Activated T-helper 1 cell treated with anti-CD3 and anti-CD28 coated beads, Interleukin-12 subunit alpha, Interleukin-12 subunit beta, Interleukin-2, Interleukin-4 antibody, amounts not matched to agents 30 ng/mL and 10 ng/mL and 1 ng/mL, durations not matched to agents 14 hours and 24 hours and 36 hours (primary cell): ENCODE measurements at regions not wholly inside any gene's neighbourhood (a gene's known extent, or its start where the extent isn't known, plus 50 kb on each side); places are given as distances from the start of the nearest gene placed in this dataset.

Experiments
- DNase-seq: peaks from one replicate; pipeline ENCODE4 v3.0.0; 2021; ENCODE audit warnings: low spot score
- H3K27ac Mint-ChIP-seq: one replicate; pipeline ENCODE4 v1.8.0; 2021; ENCODE audit warnings: mild to moderate bottlenecking, mixed read lengths
- H3K27me3 Mint-ChIP-seq: one replicate; pipeline ENCODE4 v1.8.0; 2022; ENCODE audit warnings: mild to moderate bottlenecking, moderate library complexity, mixed read lengths; ENCODE audit not compliant: insufficient read depth
- H3K36me3 Mint-ChIP-seq: one replicate; pipeline ENCODE4 v1.8.0; 2021; ENCODE audit warnings: low read depth, mixed read lengths
- H3K4me1 Mint-ChIP-seq: one replicate; pipeline ENCODE4 v1.8.0; 2021; ENCODE audit warnings: low read depth, mixed read lengths
- H3K4me3 Mint-ChIP-seq: one replicate; pipeline ENCODE4 v1.8.0; 2021; ENCODE audit warnings: mild to moderate bottlenecking, moderate library complexity, mixed read lengths
- H3K9me3 Mint-ChIP-seq: one replicate; pipeline ENCODE4 v1.8.0; 2021; ENCODE audit warnings: mixed read lengths
- intact Hi-C: fragments of 100-400 bp; cut with micrococcal nuclease; formaldehyde crosslinking; loops from one replicate; pipeline ENCODE4 v1.15.1; 2024

DNA sequence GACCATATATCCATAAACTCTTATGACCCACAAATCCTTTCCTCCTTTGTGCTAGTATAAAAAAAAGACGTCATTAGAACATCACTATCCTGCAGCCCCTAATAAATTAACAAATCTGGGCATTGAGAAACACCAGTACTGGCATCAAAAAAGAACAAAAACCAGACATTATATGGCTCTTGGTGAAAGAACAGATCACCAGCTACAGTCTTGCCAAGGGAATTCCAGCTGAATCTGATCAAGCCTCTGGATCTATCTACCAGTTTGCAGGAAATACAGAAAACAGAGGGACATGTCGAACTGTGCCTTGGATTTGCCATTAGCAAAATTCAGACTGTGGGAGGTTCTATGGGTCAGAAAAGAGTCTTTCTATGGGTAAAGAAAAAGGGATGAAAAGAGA lies 93.7 kb upstream of the DDX18 start:
- Mint-ChIP-seq H3K4me1 (no peaks in the 10 kb centered on the region), H3K36me3 (no peaks in the 10 kb centered on the region)

DNA sequence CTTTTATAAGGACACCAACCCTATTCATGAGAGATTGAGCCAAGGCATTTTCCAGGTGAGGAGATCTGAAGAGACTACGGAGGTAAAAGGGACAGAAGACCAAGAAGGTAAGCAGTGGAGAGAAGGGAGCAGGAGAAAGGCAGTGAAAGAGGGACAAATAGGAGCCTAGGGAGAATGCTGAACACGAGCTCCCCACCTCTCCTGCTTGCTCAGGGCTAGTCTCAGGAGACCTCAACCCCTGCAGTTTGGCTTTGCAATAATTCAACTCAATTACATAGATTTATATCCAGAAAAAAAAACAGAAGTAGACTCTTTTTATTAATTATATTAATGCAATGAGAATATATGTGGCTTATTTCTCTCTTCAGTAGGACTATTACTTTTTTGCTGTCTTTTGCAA lies 91.0 kb upstream of the DDX18 start:
- H3K4me3 Mint-ChIP-seq: no peak overlapping the region
- no peak for DNase-seq
- H3K27me3 Mint-ChIP-seq: peaks cover 1% of the 10 kb centered on the region
- no peaks in the 10 kb centered on the region for H3K4me1 Mint-ChIP-seq
- no peaks in the 10 kb centered on the region for H3K9me3 Mint-ChIP-seq
- no peak overlapping the region for H3K27ac Mint-ChIP-seq
- H3K36me3 Mint-ChIP-seq: no peaks in the 10 kb centered on the region
- intact Hi-C loops: no loop called here

More for the DNA sequence above, 93.7 kb upstream of the DDX18 start:
- Mint-ChIP-seq H3K27me3 (peaks cover 1% of the 10 kb centered on the region), H3K27ac (no peak overlapping the region), H3K4me3 (no peak overlapping the region), H3K9me3 (no peaks in the 10 kb centered on the region)
- no peak for DNase-seq
- intact Hi-C loops: no loop called here

DNA sequence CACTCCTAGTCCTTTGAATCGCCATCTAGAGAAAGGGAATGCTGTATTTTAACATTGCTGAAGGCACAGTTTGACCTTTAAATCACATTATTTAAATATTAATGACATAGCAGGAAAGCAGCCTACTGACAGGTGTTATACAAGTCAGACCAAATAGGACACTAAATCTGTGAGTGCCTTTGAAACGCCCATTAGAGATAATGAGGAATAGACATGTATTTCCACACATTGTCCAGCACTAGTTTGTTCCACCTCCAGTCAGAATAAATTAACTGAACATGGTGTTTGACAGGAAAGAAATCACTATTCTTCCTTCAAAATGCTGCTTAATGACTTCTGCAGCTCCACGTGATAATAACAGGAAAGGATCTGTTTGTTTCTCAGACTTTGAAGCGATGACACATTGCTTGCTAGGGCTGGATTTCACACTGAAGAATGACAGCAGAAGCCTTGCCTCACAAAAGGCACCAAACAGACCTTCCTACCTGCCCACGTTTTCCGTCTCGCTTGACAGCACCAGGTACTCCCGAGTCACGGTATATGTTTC lies 90.5 kb upstream of the DDX18 start:
- Mint-ChIP-seq H3K36me3 (no peaks in the 10 kb centered on the region), H3K4me1 (no peaks in the 10 kb centered on the region), H3K4me3 (no peak overlapping the region), H3K27me3 (peaks cover 1% of the 10 kb centered on the region), H3K27ac (no peak overlapping the region), H3K9me3 (no peaks in the 10 kb centered on the region)
- intact Hi-C loops: no loop called here
- no peak for DNase-seq

DNA sequence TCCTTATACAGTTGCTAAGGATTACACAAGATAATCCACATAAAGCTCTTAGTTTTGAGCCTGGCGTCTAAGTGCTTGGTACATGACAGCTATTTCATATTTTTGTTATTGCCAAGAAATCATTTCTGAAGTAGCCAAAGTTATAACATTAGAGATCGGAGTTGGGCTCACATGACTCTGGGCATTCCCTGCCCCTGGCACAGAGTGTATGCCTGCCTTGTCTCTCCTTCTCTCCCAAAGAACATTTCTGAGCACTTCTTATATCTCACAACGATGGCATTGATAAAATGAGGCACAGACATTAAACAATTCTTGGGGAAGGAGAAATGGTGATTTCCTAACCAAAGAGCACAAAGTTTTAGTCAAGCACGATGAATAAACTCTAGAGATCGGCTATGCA lies 87.7 kb upstream of the DDX18 start:
- no peaks in the 10 kb centered on the region for H3K9me3 Mint-ChIP-seq
- no peaks in the 10 kb centered on the region for H3K36me3 Mint-ChIP-seq
- no peaks in the 10 kb centered on the region for H3K4me1 Mint-ChIP-seq
- DNase-seq: no peak
- H3K27ac Mint-ChIP-seq: no peak overlapping the region
- peaks cover 2% of the 10 kb centered on the region for H3K27me3 Mint-ChIP-seq
- intact Hi-C loops: no loop called here
- H3K4me3 Mint-ChIP-seq: no peak overlapping the region

DNA sequence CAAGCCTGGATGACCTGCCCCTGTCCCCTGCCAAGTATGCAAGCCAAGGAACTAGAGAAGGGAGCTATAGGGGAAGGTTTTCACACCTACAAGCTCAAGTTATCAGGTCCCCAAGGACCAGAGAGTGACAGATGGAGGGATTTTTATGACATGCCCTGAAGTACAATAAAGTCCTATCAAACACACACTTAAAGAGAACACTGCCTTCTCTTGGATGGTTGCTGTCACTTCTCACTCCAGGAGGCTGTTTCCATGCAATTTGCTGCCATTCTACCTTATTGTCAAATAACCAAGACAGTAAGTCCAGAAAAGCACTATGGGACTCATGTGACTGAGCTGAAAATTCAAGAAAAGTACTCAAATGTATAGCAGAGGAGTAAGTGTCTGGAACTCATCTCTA lies 76.6 kb upstream of the DDX18 start:
- intact Hi-C loops: no loop called here
- DNase-seq: no peak

DNA sequence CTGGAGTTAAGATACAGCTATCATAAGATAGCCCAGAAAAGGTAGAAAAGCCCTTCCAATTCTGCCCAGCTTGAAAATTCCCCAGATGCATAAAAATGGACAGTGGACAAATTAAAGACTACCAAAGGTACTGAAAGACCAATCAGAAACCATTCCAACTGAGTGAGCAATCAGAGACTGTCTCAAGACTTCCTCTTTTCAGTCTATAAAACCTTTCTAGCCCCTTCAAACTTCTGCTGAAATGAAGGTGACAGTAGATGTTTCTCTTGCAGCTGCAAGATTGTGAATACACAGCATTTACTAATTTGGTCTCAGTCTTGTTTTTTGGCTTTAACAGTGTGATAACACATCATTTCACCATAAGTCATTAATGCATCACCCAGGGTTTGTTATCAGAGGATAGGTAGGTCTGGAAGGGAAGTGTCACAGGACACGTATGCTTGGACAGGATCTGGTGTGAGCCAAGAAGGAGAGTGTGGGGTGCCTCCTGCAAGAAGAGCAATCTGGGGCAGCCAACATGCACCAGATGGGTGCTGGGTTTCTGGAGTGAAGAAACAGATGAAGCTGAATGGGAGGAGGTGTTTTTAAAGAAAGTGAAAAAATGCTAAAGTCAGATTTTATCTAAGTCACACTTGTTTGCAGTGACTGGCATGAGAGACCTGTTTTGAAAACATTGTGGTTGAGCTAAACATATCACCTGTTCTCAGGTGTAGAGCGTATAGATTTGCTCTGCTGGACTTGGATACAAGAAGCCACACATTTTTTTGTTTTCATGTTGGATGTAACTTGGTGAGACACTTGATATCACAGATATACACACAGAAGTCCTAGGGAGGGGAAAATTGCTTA lies 75.3 kb upstream of the DDX18 start:
- no peaks in the 10 kb centered on the region for H3K27me3 Mint-ChIP-seq
- no peaks in the 10 kb centered on the region for H3K9me3 Mint-ChIP-seq
- DNase-seq: no peak
- H3K27ac Mint-ChIP-seq: no peak overlapping the region
- no peak overlapping the region for H3K4me3 Mint-ChIP-seq
- H3K36me3 Mint-ChIP-seq: no peaks in the 10 kb centered on the region
- H3K4me1 Mint-ChIP-seq: no peaks in the 10 kb centered on the region
- intact Hi-C loops: no loop called here

More for the DNA sequence above, 76.6 kb upstream of the DDX18 start:
- H3K27me3 Mint-ChIP-seq: no peaks in the 10 kb centered on the region
- no peaks in the 10 kb centered on the region for H3K9me3 Mint-ChIP-seq
- no peak overlapping the region for H3K4me3 Mint-ChIP-seq
- no peaks in the 10 kb centered on the region for H3K4me1 Mint-ChIP-seq
- no peak overlapping the region for H3K27ac Mint-ChIP-seq
- no peaks in the 10 kb centered on the region for H3K36me3 Mint-ChIP-seq

DNA sequence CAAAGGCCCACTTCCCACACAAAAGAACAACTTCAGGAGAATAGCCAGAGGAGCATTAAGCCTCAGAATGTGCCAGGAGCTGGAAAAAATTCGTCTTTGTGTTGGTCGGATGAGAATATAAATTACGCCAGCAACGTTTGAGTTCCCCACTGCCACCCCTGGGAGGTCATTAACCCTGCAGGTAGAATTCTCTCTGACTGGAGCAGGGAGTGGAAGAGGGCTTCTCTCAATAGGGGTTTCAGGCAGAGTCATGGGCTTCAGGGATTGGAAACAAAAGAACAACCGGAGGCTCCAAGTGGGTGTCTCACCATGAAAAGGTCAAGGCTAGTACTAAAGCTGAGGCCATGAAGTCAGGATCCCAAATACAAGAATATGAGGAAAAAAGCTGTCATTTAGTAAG lies 69.0 kb upstream of the DDX18 start:
- H3K9me3 Mint-ChIP-seq: no peaks in the 10 kb centered on the region
- no peaks in the 10 kb centered on the region for H3K4me1 Mint-ChIP-seq
- H3K36me3 Mint-ChIP-seq: no peaks in the 10 kb centered on the region
- no peak for DNase-seq
- no peak overlapping the region for H3K27ac Mint-ChIP-seq
- no peaks in the 10 kb centered on the region for H3K27me3 Mint-ChIP-seq
- intact Hi-C loops: no loop called here
- no peak overlapping the region for H3K4me3 Mint-ChIP-seq

DNA sequence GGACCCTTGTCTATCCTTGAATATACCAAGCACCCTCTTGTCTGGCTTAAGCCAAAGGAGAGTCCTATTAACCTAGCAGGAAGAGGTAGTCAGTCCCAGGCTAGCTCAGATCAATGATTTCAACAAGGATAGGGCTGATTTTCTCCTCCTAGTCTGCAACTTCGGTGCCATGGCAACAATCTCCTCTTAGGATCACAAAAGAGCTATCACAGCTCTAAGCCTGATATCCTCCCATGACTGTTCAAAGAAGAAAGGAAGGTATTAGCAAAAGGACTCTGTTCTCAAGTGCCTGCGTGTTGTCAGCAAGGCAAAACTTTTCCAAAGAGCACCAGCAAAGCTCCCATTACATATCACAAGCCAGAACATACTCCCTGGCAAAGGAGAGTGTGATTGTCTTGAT lies 58.7 kb upstream of the DDX18 start:
- Mint-ChIP-seq H3K36me3 (no peaks in the 10 kb centered on the region), H3K27me3 (no peaks in the 10 kb centered on the region), H3K4me1 (no peaks in the 10 kb centered on the region), H3K27ac (no peak overlapping the region), H3K4me3 (no peak overlapping the region), H3K9me3 (no peaks in the 10 kb centered on the region)
- intact Hi-C loops: no loop called here
- DNase-seq: no peak

DNA sequence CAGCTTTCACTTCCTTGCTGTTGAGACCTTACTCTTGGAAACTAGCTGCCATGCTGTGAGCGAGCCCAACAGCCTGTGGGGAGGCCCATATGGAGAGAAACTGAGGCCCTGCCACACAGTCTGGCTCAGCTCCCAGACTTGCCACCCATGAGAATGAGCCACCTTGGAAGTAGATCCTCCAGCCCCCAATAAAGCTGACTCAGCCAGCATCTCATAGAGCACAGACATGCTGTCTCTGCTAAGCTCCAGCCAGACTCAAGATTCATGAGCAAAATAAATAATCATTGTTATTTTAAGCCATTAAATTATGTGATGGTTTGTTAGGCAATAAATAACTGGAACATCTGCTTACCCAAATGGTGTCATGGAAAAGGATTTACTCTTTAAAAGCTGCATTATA lies 53.6 kb upstream of the DDX18 start:
- no peak overlapping the region for H3K27ac Mint-ChIP-seq
- intact Hi-C loops: no loop called here
- H3K4me1 Mint-ChIP-seq: no peaks in the 10 kb centered on the region
- peaks cover 6% of the 10 kb centered on the region for H3K9me3 Mint-ChIP-seq
- no peaks in the 10 kb centered on the region for H3K27me3 Mint-ChIP-seq
- H3K36me3 Mint-ChIP-seq: no peaks in the 10 kb centered on the region
- no peak for DNase-seq
- H3K4me3 Mint-ChIP-seq: no peak overlapping the region

DNA sequence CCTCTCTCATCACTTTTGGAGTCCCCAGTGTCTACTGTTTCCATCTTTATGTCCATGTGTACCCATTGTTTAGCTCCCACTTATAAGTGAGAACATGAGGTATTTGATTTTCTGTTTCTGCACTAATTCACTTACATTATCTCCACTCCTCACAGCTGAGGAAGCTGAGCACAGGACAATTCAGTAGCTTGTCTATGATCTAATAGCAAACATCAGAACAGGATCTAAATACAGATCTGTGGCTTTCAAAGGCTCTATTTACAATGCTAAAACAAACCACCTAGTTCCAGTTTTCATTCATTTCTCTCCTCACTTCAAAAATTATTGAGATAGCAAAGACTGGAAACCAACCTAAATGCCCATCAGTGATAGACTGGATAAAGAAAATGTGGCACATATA lies 52.0 kb upstream of the DDX18 start:
- peaks cover 6% of the 10 kb centered on the region for H3K9me3 Mint-ChIP-seq
- intact Hi-C loops: no loop called here
- no peaks in the 10 kb centered on the region for H3K4me1 Mint-ChIP-seq
- H3K36me3 Mint-ChIP-seq: no peaks in the 10 kb centered on the region
- no peak overlapping the region for H3K27ac Mint-ChIP-seq
- no peak overlapping the region for H3K4me3 Mint-ChIP-seq
- DNase-seq: no peak
- no peaks in the 10 kb centered on the region for H3K27me3 Mint-ChIP-seq

DNA sequence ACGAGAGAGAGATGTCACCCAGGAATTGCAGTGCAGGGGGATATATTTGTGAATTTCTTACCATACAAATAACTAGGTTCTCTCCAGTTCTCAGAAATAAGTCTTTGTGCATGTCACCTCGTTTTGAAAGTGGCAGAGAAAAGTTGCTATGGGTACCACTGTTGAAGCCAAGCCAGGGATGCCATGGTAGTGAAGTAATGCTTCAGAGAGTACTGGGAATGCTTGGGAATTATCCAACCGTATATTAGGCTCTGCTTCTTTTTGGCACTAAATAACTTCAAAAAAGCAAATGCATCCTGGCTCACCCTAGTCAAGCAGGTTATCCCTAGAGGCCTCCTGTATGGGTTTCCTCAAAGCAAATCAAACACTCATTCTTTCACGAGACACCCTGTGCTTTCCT lies 50.7 kb upstream of the DDX18 start:
- intact Hi-C loops: no loop called here
- H3K27me3 Mint-ChIP-seq: no peaks in the 10 kb centered on the region
- H3K36me3 Mint-ChIP-seq: no peaks in the 10 kb centered on the region
- H3K4me3 Mint-ChIP-seq: no peak overlapping the region
- peaks cover 6% of the 10 kb centered on the region for H3K9me3 Mint-ChIP-seq
- no peak for DNase-seq
- no peak overlapping the region for H3K27ac Mint-ChIP-seq
- H3K4me1 Mint-ChIP-seq: no peaks in the 10 kb centered on the region
